ENCODE measurements at regions not wholly inside any gene's neighbourhood (a gene's known extent, or its start where the extent isn't known, plus 50 kb on each side); places are given as distances from the start of the nearest gene placed in this dataset.

- TF ChIP-seq CTCF (IDR thresholded peaks at IDR 0.05) (no peak), EZH2 (IDR thresholded peaks at IDR 0.05; ENCODE audit: borderline replicate concordance, insufficient read depth, low read depth, low read length, poor library complexity, severe bottlenecking) (no peak)
- Histone ChIP-seq H2AFZ (ENCODE audit: insufficient read depth, low read depth, low read length, poor library complexity, severe bottlenecking) (no peak overlapping the region), H3K4me3 (ENCODE audit: control extremely low read depth in 1 of 5, extremely low read depth in 1 of 5, insufficient read depth in 1 of 5, low read depth in 2 of 5, low read length in 4 of 5) (no peak overlapping the region), H3K9me3 (ENCODE audit: control extremely low read depth in 1 of 3, control insufficient read depth in 2 of 3, insufficient read depth in 1 of 3, low read length in 2 of 3) (peaks cover 8 to 36% (median 23%) of the 10 kb centered on the region in 3 donors), H3K9ac (ENCODE audit: low read length) (no peak overlapping the region), H3K4me1 (ENCODE audit: control insufficient read depth in 2 of 2, insufficient read depth in 2 of 2, low read length in 2 of 2) (peaks cover 5 to 12% of the 10 kb centered on the region in 2 donors), H3K79me2 (ENCODE audit: control insufficient read depth, insufficient read depth, low read length) (no peaks in the 10 kb centered on the region), H3K4me2 (replicated peaks; ENCODE audit: low read depth, low read length, poor library complexity, severe bottlenecking) (no peak overlapping the region), H3K27ac (ENCODE audit: low read length in 2 of 2) (no peak overlapping the region), H4K20me1 (ENCODE audit: control insufficient read depth, insufficient read depth, low read length, poor library complexity, severe bottlenecking) (no peaks in the 10 kb centered on the region), H3K36me3 (replicated peaks in 1 of 2; ENCODE audit: control extremely low read depth in 1 of 2, control insufficient read depth in 1 of 2, extremely low read depth in 1 of 2, insufficient read depth in 2 of 2, low read length in 1 of 2) (no peaks in the 10 kb centered on the region), H3K27me3 (replicated peaks in 1 of 4; ENCODE audit: control extremely low read depth in 1 of 4, control insufficient read depth in 3 of 4, insufficient read depth in 4 of 4, low read length in 3 of 4) (peaks cover 0 to 3% (median 0%) of the 10 kb centered on the region in 4 experiments)
- intact Hi-C loops (cut with micrococcal nuclease) = no loop called here
- peaks cover 8% of the 10 kb centered on the region for H3K4me1 Mint-ChIP-seq
- peaks cover 9% of the 10 kb centered on the region for H3K9me3 Mint-ChIP-seq (ENCODE audit: insufficient read depth)
- ChIA-PET CTCF (no interaction called here), POLR2A (no interaction called here)
- WGBS (ENCODE audit: insufficient coverage) = 98% methylated on average over 11 of the region's 11 CpGs
- DNase-seq (no peak), ATAC-seq (ENCODE audit: low read depth) (no peak)
- no peak overlapping the region for H3K4me3 Mint-ChIP-seq
- no peak overlapping the region for H3K27ac Mint-ChIP-seq
- H3K27me3 Mint-ChIP-seq = no peaks in the 10 kb centered on the region
Observed at GRCh38 chr22:49515475-49515874, 312.2 kb downstream of the BRD1 start.

GRCh38 chr22:49514641-49515040, 313.0 kb downstream of the BRD1 start:
- H3K4me3 ChIP-seq (ENCODE audit: control extremely low read depth in 1 of 5, extremely low read depth in 1 of 5, insufficient read depth in 1 of 5, low read depth in 2 of 5, low read length in 4 of 5) = no peak overlapping the region
- POLR2A ChIA-PET = no interaction called here
- no peak overlapping the region for H3K9ac ChIP-seq (ENCODE audit: low read length)
- peaks cover 5 to 12% of the 10 kb centered on the region in 2 donors for H3K4me1 ChIP-seq (ENCODE audit: control insufficient read depth in 2 of 2, insufficient read depth in 2 of 2, low read length in 2 of 2)
- H3K27ac ChIP-seq (ENCODE audit: low read length in 2 of 2) = no peak overlapping the region
- Mint-ChIP-seq H3K27ac (no peak overlapping the region), H3K4me3 (no peak overlapping the region), H3K27me3 (no peaks in the 10 kb centered on the region), H3K9me3 (ENCODE audit: insufficient read depth) (peaks cover 13% of the 10 kb centered on the region), H3K4me1 (peaks cover 10% of the 10 kb centered on the region)
- ATAC-seq (ENCODE audit: low read depth) (no peak), DNase-seq (no peak)
- H3K27me3 ChIP-seq (replicated peaks in 1 of 4; ENCODE audit: control extremely low read depth in 1 of 4, control insufficient read depth in 3 of 4, insufficient read depth in 4 of 4, low read length in 3 of 4) = peaks cover 0 to 3% (median 0%) of the 10 kb centered on the region in 4 experiments
- CTCF ChIA-PET = no interaction called here
- no peak overlapping the region for H2AFZ ChIP-seq (ENCODE audit: insufficient read depth, low read depth, low read length, poor library complexity, severe bottlenecking)
- H4K20me1 ChIP-seq (ENCODE audit: control insufficient read depth, insufficient read depth, low read length, poor library complexity, severe bottlenecking) = no peaks in the 10 kb centered on the region
- H3K9me3 ChIP-seq (ENCODE audit: control extremely low read depth in 1 of 3, control insufficient read depth in 2 of 3, insufficient read depth in 1 of 3, low read length in 2 of 3) = peaks cover 11 to 32% (median 28%) of the 10 kb centered on the region in 3 donors
- no peaks in the 10 kb centered on the region for H3K36me3 ChIP-seq (replicated peaks in 1 of 2; ENCODE audit: control extremely low read depth in 1 of 2, control insufficient read depth in 1 of 2, extremely low read depth in 1 of 2, insufficient read depth in 2 of 2, low read length in 1 of 2)
- 85% methylated on average over 8 of the region's 10 CpGs for WGBS (ENCODE audit: insufficient coverage)
- H3K4me2 ChIP-seq (replicated peaks; ENCODE audit: low read depth, low read length, poor library complexity, severe bottlenecking) = no peak overlapping the region
- TF ChIP-seq EZH2 (IDR thresholded peaks at IDR 0.05; ENCODE audit: borderline replicate concordance, insufficient read depth, low read depth, low read length, poor library complexity, severe bottlenecking) = no peak
- no peak for TF ChIP-seq CTCF (IDR thresholded peaks at IDR 0.05)
- no peaks in the 10 kb centered on the region for H3K79me2 ChIP-seq (ENCODE audit: control insufficient read depth, insufficient read depth, low read length)
- intact Hi-C loops (cut with micrococcal nuclease) = no loop called here
